ENCODE measurements at regions not wholly inside any gene's neighbourhood (a gene's known extent, or its start where the extent isn't known, plus 50 kb on each side); places are given as distances from the start of the nearest gene placed in this dataset.
"Not testable (repeated sequence)": the region's sequence is repeated elsewhere in the genome, so short reads cannot be mapped to it uniquely, and the experiment has no call there.

- no peak for DNase-seq
Measured at GRCh38 chr3:177483182-177483967, 286.1 kb upstream of the TBL1XR1 start.

GRCh38 chr3:177484206-177484605 is 286.9 kb upstream of the TBL1XR1 start:
- DNase-seq: no peak

- no peak for DNase-seq
Measured at GRCh38 chr3:177484926-177485325, 287.6 kb upstream of the TBL1XR1 start.

GRCh38 chr3:177487635-177488186 is 290.4 kb upstream of the TBL1XR1 start:
- no peak for DNase-seq

GRCh38 chr3:177488740-177489139 is 291.5 kb upstream of the TBL1XR1 start:
- DNase-seq: no peak

GRCh38 chr3:177490626-177491025 is 293.3 kb upstream of the TBL1XR1 start:
- DNase-seq: no peak

GRCh38 chr3:177491296-177492032 is 294.2 kb upstream of the TBL1XR1 start:
- DNase-seq: no peak

GRCh38 chr3:177493091-177493490 is 295.8 kb upstream of the TBL1XR1 start:
- no peak for DNase-seq

- DNase-seq: no peak
Measured at GRCh38 chr3:177494216-177494615, 296.9 kb upstream of the TBL1XR1 start.

GRCh38 chr3:177495566-177495965 is 298.3 kb upstream of the TBL1XR1 start:
- DNase-seq: no peak

GRCh38 chr3:177498037-177498857 is 301.0 kb upstream of the TBL1XR1 start:
- no peak for DNase-seq

- not testable (repeated sequence) for DNase-seq
Measured at GRCh38 chr3:177499039-177499438, 301.8 kb upstream of the TBL1XR1 start.

GRCh38 chr3:177499779-177500423 is 302.6 kb upstream of the TBL1XR1 start:
- no peak for DNase-seq

- DNase-seq: no peak
Measured at GRCh38 chr3:177510693-177511216, 313.5 kb upstream of the TBL1XR1 start.

- no peak for DNase-seq
Measured at GRCh38 chr3:177512945-177513814, 315.9 kb upstream of the TBL1XR1 start.

GRCh38 chr3:177513815-177514610 is 316.7 kb upstream of the TBL1XR1 start:
- DNase-seq: no peak

GRCh38 chr3:177514611-177515499 is 317.6 kb upstream of the TBL1XR1 start:
- DNase-seq: no peak

GRCh38 chr3:177515786-177516157 is 318.5 kb upstream of the TBL1XR1 start:
- DNase-seq: no peak
